Ascending aorta (tissue), 2 donors: ENCODE measurements at regions not wholly inside any gene's neighbourhood (a gene's known extent, or its start where the extent isn't known, plus 50 kb on each side); places are given as distances from the start of the nearest gene placed in this dataset.

Source experiments
- DNase-seq, 2 donors: peaks; one replicate each; pipeline ENCODE4 v3.0.0-alpha.2; 2019; ENCODE audit warnings: low spot score in 2 of 2
- H3K27ac ChIP-seq, 2 donors: fragments of 200-600 bp; sonication (generic); one replicate each; pipeline ENCODE4 v1.5.1; 2016 to 2017; ENCODE audit warnings: mild to moderate bottlenecking in 1 of 2
- H3K27me3 ChIP-seq: fragments of 200-600 bp; sonication (generic); one replicate; pipeline ENCODE4 v1.5.1; 2017
- H3K36me3 ChIP-seq, 2 donors: fragments of 200-600 bp; sonication (generic); one replicate each; pipeline ENCODE4 v1.5.1; 2016
- H3K4me1 ChIP-seq, 2 donors: fragments of 200-600 bp; sonication (generic); one replicate each; pipeline ENCODE4 v1.5.1; 2016 to 2017; ENCODE audit warnings: mild to moderate bottlenecking in 1 of 2
- H3K4me3 ChIP-seq, 2 donors: fragments of 200-600 bp; sonication (generic); one replicate each; pipeline ENCODE4 v1.5.1; 2016 to 2017; ENCODE audit warnings: mild to moderate bottlenecking in 1 of 2
- H3K9me3 ChIP-seq, 2 donors: fragments of 200-600 bp; sonication (generic); one replicate each; pipeline ENCODE4 v1.5.1; 2016
- intact Hi-C: fragments of 100-400 bp; cut with DNase I; formaldehyde crosslinking; loops from one replicate; pipeline ENCODE4 v1.15.1; 2023
- TF ChIP-seq, protein P1 (sequence below), 3 experiments: fragments of 200-600 bp in 2 of 3; fragments of 450-650 bp in 1 of 3; sonication (generic) in 2 of 3; IDR thresholded peaks; one replicate each; pipeline ENCODE4 v1.5.1; 2016 to 2019; ENCODE audit warnings: antibody characterized with exemption in 3 of 3, mild to moderate bottlenecking in 1 of 3, moderate library complexity in 1 of 3

DNA sequence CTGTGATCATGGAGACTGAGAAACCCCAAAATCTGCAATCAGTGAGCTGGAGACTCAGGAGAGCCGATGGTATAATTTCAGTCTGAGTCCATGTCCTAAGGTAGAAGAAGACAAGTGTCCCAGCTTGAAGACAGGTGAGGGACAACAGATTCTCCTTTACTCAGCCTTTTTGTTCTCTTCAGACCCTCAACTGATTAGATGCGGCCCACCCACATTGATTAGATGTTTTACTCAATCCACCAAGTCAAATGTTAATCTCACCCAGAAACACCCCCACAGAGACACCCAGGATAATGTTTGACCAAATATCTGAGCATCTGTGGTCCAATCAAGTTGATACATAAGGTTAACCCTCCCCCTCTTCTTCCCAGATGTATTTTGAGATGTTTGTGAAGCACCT is 131.2 kb downstream of the PFKFB3 start:
- no peaks in the 10 kb centered on the region for H3K9me3 ChIP-seq
- intact Hi-C loops: no loop called here
- DNase-seq: no peak
- TF ChIP-seq, protein P1, sequence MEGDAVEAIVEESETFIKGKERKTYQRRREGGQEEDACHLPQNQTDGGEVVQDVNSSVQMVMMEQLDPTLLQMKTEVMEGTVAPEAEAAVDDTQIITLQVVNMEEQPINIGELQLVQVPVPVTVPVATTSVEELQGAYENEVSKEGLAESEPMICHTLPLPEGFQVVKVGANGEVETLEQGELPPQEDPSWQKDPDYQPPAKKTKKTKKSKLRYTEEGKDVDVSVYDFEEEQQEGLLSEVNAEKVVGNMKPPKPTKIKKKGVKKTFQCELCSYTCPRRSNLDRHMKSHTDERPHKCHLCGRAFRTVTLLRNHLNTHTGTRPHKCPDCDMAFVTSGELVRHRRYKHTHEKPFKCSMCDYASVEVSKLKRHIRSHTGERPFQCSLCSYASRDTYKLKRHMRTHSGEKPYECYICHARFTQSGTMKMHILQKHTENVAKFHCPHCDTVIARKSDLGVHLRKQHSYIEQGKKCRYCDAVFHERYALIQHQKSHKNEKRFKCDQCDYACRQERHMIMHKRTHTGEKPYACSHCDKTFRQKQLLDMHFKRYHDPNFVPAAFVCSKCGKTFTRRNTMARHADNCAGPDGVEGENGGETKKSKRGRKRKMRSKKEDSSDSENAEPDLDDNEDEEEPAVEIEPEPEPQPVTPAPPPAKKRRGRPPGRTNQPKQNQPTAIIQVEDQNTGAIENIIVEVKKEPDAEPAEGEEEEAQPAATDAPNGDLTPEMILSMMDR (IDR thresholded peaks at IDR 0.05): no peak
- no peak overlapping the region for H3K4me3 ChIP-seq
- H3K36me3 ChIP-seq: peaks cover 0 to 6% of the 10 kb centered on the region in 2 donors
- no peak overlapping the region for H3K27ac ChIP-seq
- peaks cover 0 to 6% of the 10 kb centered on the region in 2 donors for H3K4me1 ChIP-seq
- H3K27me3 ChIP-seq: no peaks in the 10 kb centered on the region

DNA sequence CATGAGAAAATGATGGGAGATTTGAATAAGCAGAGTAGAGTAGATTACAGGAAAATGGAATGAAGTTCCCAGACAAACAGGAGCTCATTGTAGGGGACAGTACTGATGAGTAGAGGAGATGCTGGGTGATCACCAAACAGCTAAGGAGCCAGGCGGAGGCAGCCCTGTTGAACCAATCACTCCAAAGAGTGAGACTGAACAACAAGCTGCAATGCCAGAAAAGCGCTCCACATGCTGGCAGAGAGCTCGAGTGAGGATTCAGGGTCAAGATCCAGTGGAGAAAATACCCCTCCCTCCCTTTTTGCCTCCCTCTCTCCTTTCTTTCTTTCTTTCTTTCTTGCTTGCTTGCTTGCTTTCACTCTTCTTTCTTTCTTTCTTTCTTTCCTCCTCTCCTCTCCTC is 133.3 kb downstream of the PFKFB3 start:
- no peaks in the 10 kb centered on the region for H3K27me3 ChIP-seq
- no peak overlapping the region for H3K27ac ChIP-seq
- H3K9me3 ChIP-seq: no peaks in the 10 kb centered on the region
- DNase-seq: no peak
- intact Hi-C loops: no loop called here
- H3K4me1 ChIP-seq: no peaks in the 10 kb centered on the region
- H3K36me3 ChIP-seq: peaks cover 0 to 6% of the 10 kb centered on the region in 2 donors
- TF ChIP-seq, protein P1 (IDR thresholded peaks at IDR 0.05): no peak
- no peak overlapping the region for H3K4me3 ChIP-seq

DNA sequence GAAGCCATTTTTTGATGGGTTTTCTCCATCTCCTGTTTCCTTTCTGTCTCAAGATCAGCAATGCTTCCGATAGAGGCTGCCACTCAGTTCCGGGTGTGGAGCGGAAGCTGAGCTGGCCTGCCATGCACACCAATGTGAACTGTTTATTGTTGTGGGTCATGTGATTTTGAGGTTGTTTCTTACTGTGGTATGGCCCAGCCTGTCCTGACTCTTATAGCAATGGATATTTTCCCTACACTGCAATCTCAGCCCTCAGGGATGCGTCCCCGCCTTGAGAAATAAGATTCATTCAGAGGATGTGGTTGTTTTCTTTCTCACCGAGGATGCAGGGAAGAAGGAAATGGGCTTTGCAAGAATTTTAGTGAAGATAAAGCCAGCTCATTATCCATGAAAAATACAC is 134.7 kb downstream of the PFKFB3 start:
- Histone ChIP-seq H3K27ac (no peak overlapping the region), H3K4me3 (no peak overlapping the region), H3K36me3 (peaks cover 0 to 2% of the 10 kb centered on the region in 2 donors), H3K4me1 (no peaks in the 10 kb centered on the region), H3K27me3 (no peaks in the 10 kb centered on the region), H3K9me3 (no peaks in the 10 kb centered on the region)
- no peak for DNase-seq
- TF ChIP-seq, protein P1 (IDR thresholded peaks at IDR 0.05): no peak
- intact Hi-C loops: no loop called here

DNA sequence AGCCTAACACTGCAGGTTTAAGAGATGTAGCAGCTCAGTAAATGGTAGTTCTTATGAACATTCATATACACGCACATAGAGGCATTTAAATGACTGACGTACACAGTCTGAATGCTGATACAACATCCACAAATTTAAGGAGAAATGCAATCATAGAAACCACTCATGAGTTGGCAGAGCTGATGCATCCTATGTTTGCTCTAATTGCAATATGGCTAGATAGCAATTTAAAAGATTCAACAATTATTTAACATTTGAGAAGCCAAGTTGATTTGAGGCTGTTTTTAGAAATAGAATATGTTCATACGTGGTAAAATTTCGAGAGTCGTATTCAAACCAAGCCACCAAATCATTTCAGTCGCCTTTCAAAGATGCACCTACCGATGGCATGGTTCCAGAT is 135.6 kb downstream of the PFKFB3 start:
- peaks cover 0 to 2% of the 10 kb centered on the region in 2 donors for H3K36me3 ChIP-seq
- TF ChIP-seq, protein P1 (IDR thresholded peaks at IDR 0.05): no peak
- DNase-seq: no peak
- no peaks in the 10 kb centered on the region for H3K27me3 ChIP-seq
- no peak overlapping the region for H3K27ac ChIP-seq
- no peak overlapping the region for H3K4me3 ChIP-seq
- H3K9me3 ChIP-seq: no peaks in the 10 kb centered on the region
- H3K4me1 ChIP-seq: no peaks in the 10 kb centered on the region
- intact Hi-C loops: no loop called here

DNA sequence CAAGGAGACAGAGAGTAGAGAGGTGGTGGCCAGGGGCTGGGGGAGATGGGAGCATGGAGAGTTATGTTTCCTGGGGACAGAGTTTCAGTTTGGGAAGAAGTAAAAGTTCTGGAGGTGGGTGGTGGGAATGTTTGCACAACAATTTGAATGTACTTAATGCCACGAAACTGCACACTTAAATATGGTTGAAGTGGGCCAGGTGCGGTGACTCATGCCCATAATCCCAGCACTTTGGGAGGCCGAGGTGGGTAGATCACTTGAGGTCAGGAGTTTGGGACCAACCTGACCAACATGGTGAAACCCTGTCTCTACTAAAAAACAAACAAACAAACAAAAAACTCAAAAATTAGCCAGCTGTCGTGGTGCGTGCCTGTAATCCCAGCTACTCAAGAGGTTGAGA is 137.2 kb downstream of the PFKFB3 start:
- Histone ChIP-seq H3K27ac (no peak overlapping the region), H3K36me3 (peaks cover 0 to 2% of the 10 kb centered on the region in 2 donors), H3K9me3 (no peaks in the 10 kb centered on the region), H3K4me3 (no peak overlapping the region), H3K27me3 (no peaks in the 10 kb centered on the region), H3K4me1 (no peaks in the 10 kb centered on the region)
- intact Hi-C loops: no loop called here
- no peak for DNase-seq
- TF ChIP-seq, protein P1 (IDR thresholded peaks at IDR 0.05): no peak

DNA sequence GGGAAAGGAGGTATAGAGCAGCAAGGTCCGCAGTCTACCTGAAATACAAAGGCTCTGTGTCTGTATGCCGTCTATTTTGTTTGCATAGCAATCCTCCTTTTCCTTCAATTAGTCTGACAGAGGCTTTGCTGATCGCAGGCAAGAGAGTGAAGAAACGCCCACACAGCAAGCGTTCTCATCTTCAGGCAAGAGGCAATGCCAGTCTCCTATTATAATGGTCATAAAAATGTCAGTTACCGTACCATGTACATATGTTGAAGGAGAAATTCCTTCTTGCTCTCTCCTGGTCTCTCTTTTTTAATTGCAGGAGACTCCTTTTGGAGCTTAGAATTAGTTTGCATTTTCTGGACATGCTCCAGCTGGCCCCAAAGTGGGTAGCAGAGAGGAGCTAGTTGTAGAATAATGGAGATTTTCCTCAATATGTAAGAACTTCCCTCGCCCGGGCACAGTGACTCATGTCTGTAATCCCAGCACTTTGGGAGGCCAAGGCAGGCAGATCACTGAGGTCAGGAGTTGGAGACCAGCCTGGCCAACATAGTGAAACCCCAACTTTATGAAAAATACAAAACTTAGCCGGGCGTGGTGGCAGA is 139.5 kb downstream of the PFKFB3 start:
- TF ChIP-seq, protein P1 (IDR thresholded peaks at IDR 0.05): no peak
- DNase-seq: no peak
- H3K4me1 ChIP-seq: peaks cover 0 to 6% of the 10 kb centered on the region in 2 donors
- no peak overlapping the region for H3K4me3 ChIP-seq
- H3K27me3 ChIP-seq: no peaks in the 10 kb centered on the region
- intact Hi-C loops: no loop called here
- H3K27ac ChIP-seq: no peak overlapping the region
- no peaks in the 10 kb centered on the region for H3K36me3 ChIP-seq
- H3K9me3 ChIP-seq: no peaks in the 10 kb centered on the region
